Upper lobe of left lung (tissue), 6 donors: ENCODE measurements at regions not wholly inside any gene's neighbourhood (a gene's known extent, or its start where the extent isn't known, plus 50 kb on each side); places are given as distances from the start of the nearest gene placed in this dataset.

ENCODE experiments used
- ATAC-seq, 2 donors: fragments of 200-7000 bp; cut with Tn5 transposase; one replicate each; pipeline ENCODE4 v1.9.1; 2022; ENCODE audit warnings: mild to moderate bottlenecking in 2 of 2, moderate library complexity in 2 of 2; ENCODE audit not compliant: low FRiP score in 2 of 2
- DNase-seq, 2 donors: peaks; one replicate each; pipeline ENCODE4 v3.0.0-alpha.2; 2019 to 2020
- H3K27ac ChIP-seq, 4 donors: fragments of 200-600 bp; sonication (generic); one replicate each; pipeline ENCODE4 v1.5.1; 2016 to 2019
- H3K27me3 ChIP-seq, 4 donors: fragments of 200-600 bp; sonication (generic); one replicate each; pipeline ENCODE4 v1.5.1; 2017 to 2019
- H3K36me3 ChIP-seq, 4 donors: fragments of 200-600 bp; sonication (generic); one replicate each; pipeline ENCODE4 v1.5.1; 2016 to 2019
- H3K4me1 ChIP-seq, 4 donors: fragments of 200-600 bp; sonication (generic); one replicate each; pipeline ENCODE4 v1.5.1; 2018 to 2019
- H3K4me3 ChIP-seq, 4 donors: fragments of 200-600 bp; sonication (generic); one replicate each; pipeline ENCODE4 v1.5.1; 2017 to 2019; ENCODE audit warnings: mild to moderate bottlenecking in 2 of 4, moderate library complexity in 1 of 4
- H3K9me3 ChIP-seq, 4 donors: fragments of 200-600 bp; sonication (generic); one replicate each; pipeline ENCODE4 v1.5.1; 2018 to 2019
- EP300 ChIP-seq, 4 donors: sonication (generic); formaldehyde crosslinking; IDR thresholded peaks; one replicate each; pipeline ENCODE4 v1.5.1; 2017; ENCODE audit warnings: antibody characterized with exemption in 4 of 4, control low read depth in 2 of 4
- POLR2A ChIP-seq, 4 donors: fragments of 450-650 bp; IDR thresholded peaks; one replicate each; pipeline ENCODE4 v1.5.1; 2016 to 2017; ENCODE audit warnings: antibody characterized with exemption in 4 of 4, mild to moderate bottlenecking in 2 of 4
- POLR2AphosphoS5 ChIP-seq, 2 donors: sonication (generic); formaldehyde crosslinking; IDR thresholded peaks; one replicate each; pipeline ENCODE4 v1.5.1; 2017; ENCODE audit warnings: antibody characterized with exemption in 2 of 2
- WGBS, 2 donors: methylation state at CpG; one replicate each; pipeline ENCODE4 v1.1.5; 2017 to 2018; 5-methylcytosine and 5-hydroxymethylcytosine counted together
- TF ChIP-seq, protein P1 (sequence below), 6 experiments: fragments of 450-650 bp in 4 of 6; fragments of 200-600 bp in 2 of 6; sonication (generic) in 2 of 6; IDR thresholded peaks; one replicate each; pipeline ENCODE4 v1.5.1; 2016 to 2019; ENCODE audit warnings: antibody characterized with exemption in 6 of 6
- donor health status: DM: no; HTN: no; CAD: no; lungs with moderate emphysema.
- donor health status: DM: no; HTN: yes; CAD: no; lungs with severe emphysema.

DNA sequence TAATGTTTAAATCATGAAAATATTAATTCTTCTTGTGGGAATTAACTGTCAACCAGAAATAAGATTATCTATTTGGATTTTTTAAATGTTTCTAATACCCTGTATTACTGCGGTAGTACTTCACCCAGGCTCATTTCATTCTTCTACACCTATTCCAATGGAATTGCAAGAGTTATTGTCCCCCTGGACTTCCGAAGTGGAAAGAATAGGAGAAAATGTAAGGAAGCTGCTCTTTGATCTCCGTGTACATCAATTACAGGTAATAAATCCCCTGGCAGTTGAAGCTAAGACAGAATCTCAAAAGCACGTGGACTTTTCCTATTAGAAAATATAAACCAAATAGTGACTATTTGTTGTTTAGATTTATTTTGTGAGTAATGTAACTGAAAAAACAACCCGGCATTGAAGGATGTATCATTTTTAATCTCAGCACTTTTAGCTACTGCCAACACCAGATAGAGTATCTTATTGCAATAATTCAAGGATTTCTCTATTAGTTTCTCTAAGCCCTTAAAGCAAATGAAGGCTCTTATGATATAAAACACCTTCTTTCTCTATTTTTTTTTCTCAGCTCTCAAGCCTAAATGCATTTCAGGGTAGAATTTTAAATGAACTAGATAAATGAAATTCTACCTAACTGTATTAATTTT, 77.3 kb downstream of the MZT1 start:
- Histone ChIP-seq H3K4me1 (no peaks in the 10 kb centered on the region), H3K27me3 (no peaks in the 10 kb centered on the region), H3K36me3 (no peaks in the 10 kb centered on the region), H3K9me3 (no peaks in the 10 kb centered on the region), H3K27ac (no peak overlapping the region), H3K4me3 (no peak overlapping the region)
- no peak for ATAC-seq
- WGBS, 2 donors, result 67 to 69% methylated on average over 5 of the region's 5 CpGs
- TF ChIP-seq POLR2AphosphoS5 (IDR thresholded peaks at IDR 0.05) (no peak), EP300 (IDR thresholded peaks at IDR 0.05) (no peak), POLR2A (IDR thresholded peaks at IDR 0.05) (no peak)
- TF ChIP-seq, protein P1, sequence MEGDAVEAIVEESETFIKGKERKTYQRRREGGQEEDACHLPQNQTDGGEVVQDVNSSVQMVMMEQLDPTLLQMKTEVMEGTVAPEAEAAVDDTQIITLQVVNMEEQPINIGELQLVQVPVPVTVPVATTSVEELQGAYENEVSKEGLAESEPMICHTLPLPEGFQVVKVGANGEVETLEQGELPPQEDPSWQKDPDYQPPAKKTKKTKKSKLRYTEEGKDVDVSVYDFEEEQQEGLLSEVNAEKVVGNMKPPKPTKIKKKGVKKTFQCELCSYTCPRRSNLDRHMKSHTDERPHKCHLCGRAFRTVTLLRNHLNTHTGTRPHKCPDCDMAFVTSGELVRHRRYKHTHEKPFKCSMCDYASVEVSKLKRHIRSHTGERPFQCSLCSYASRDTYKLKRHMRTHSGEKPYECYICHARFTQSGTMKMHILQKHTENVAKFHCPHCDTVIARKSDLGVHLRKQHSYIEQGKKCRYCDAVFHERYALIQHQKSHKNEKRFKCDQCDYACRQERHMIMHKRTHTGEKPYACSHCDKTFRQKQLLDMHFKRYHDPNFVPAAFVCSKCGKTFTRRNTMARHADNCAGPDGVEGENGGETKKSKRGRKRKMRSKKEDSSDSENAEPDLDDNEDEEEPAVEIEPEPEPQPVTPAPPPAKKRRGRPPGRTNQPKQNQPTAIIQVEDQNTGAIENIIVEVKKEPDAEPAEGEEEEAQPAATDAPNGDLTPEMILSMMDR (IDR thresholded peaks at IDR 0.05), result no peak
- no peak for DNase-seq

- ATAC-seq (no peak), DNase-seq (no peak)
- WGBS, 2 donors, result 63 to 64% methylated on average over 8 of the region's 8 CpGs
- no peak overlapping the region for H3K27ac ChIP-seq
- H3K36me3 ChIP-seq, result no peaks in the 10 kb centered on the region
- peaks cover 0 to under 1% (median 0%) of the 10 kb centered on the region in 4 donors for H3K4me1 ChIP-seq
- TF ChIP-seq, protein P1 (IDR thresholded peaks at IDR 0.05), result no peak
- TF ChIP-seq POLR2A (IDR thresholded peaks at IDR 0.05) (no peak), EP300 (IDR thresholded peaks at IDR 0.05) (no peak), POLR2AphosphoS5 (IDR thresholded peaks at IDR 0.05) (no peak)
- H3K4me3 ChIP-seq, result no peak overlapping the region
- H3K27me3 ChIP-seq, result no peaks in the 10 kb centered on the region
- no peaks in the 10 kb centered on the region for H3K9me3 ChIP-seq
These were observed 78.8 kb downstream of the MZT1 start for GRCh38 chr13:72648513-72649065.

DNA sequence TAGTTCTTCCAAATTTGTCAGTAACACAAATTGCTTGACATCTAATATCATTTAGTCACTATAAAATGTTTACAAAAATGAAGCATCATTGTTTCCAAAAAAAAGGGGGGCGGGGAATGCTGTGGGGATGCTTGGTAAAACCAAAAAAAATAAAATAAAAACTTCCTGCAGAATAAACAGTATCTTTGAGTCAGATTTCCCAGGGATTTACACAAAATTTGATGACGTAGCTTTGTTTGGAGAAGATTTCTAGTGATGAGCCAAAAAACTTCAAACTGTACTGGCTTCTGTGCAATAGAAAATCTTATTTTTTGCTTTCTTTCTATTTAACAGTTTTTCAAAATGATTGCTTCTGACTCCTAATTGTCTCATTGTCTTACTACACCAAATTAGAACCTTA, 80.0 kb downstream of the MZT1 start:
- ATAC-seq (no peak), DNase-seq (no peak)
- H3K27me3 ChIP-seq, result no peaks in the 10 kb centered on the region
- no peak overlapping the region for H3K27ac ChIP-seq
- no peaks in the 10 kb centered on the region for H3K9me3 ChIP-seq
- H3K4me1 ChIP-seq, result peaks cover 0 to 5% (median 0%) of the 10 kb centered on the region in 4 donors
- no peak overlapping the region for H3K4me3 ChIP-seq
- no peak for TF ChIP-seq POLR2AphosphoS5 (IDR thresholded peaks at IDR 0.05)
- WGBS, 2 donors, result 65 to 77% methylated on average over 2 of the region's 2 CpGs
- no peaks in the 10 kb centered on the region for H3K36me3 ChIP-seq

DNA sequence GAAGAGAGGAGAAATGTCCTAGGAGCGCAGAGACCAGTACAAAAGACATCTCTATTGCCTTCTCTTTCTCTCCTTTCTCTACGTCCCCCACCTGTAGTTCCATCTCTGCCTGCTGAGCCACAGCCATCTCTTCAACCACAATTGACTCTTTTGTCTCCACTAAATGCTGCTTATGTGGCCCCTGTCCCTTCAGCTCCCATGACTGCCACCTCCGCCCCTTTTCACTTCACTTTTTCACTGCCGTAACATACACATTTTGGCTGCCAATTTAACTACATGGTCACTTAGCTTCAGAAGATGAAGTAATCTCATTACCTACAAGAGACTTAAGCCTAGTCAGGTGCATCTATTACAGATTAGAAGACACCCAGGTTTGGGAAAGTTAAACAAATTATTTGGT, 81.9 kb downstream of the MZT1 start:
- H3K9me3 ChIP-seq, result no peaks in the 10 kb centered on the region
- DNase-seq (no peak), ATAC-seq (no peak)
- H3K36me3 ChIP-seq, result no peaks in the 10 kb centered on the region
- peaks cover 0 to 5% (median 0%) of the 10 kb centered on the region in 4 donors for H3K4me1 ChIP-seq
- H3K4me3 ChIP-seq, result no peak overlapping the region
- TF ChIP-seq, protein P1 (IDR thresholded peaks at IDR 0.05), result no peak
- TF ChIP-seq POLR2A (IDR thresholded peaks at IDR 0.05) (no peak), EP300 (IDR thresholded peaks at IDR 0.05) (no peak), POLR2AphosphoS5 (IDR thresholded peaks at IDR 0.05) (no peak)
- H3K27ac ChIP-seq, result no peak overlapping the region
- no peaks in the 10 kb centered on the region for H3K27me3 ChIP-seq
- WGBS, 2 donors, result 91 to 94% methylated on average over 4 of the region's 4 CpGs

DNA sequence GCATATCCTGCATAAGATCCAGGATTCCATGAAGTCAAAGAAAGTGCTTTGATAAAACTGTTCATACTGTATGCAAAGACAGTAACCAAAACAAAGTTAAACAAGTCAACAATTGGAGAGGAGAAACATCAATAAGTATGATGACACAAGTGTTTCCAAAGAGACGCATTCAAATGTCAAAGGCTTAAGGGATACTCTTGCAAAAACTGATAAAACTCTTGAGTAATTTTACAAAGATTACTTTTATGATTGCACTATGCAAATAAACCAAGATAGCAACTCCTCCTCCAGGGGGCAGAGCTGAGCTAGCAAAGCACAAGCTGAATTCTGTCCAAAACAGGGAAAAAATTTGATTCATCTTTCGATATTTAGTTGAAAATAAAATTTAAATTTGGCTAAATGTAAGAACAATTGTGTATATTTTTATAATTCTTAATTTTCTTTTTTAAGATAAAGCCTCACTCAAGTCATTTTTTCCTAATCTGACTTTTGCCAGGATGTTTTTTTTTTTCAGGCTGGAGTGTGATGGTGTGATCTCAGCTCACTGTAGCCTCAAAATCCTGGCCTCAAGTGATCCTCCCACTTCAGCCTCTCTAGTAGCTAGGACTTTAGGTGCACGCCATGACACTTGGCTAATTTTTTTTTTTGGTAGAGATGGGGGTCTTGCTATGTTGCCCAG, 84.0 kb downstream of the MZT1 start:
- DNase-seq (peak in 1 of 2 donors; percentile 28), ATAC-seq (no peak)
- no peak overlapping the region for H3K27ac ChIP-seq
- TF ChIP-seq POLR2AphosphoS5 (IDR thresholded peaks at IDR 0.05), result no peak
- TF ChIP-seq, protein P1 (IDR thresholded peaks at IDR 0.05), result peak in 4 of 6 experiments; percentile 30 to 54 (median 41)
- H3K36me3 ChIP-seq, result no peaks in the 10 kb centered on the region
- WGBS, 2 donors, result 47 to 50% methylated on average over 3 of the region's 3 CpGs
- no peaks in the 10 kb centered on the region for H3K9me3 ChIP-seq
- peaks cover 0 to 5% (median 0%) of the 10 kb centered on the region in 4 donors for H3K4me1 ChIP-seq
- H3K27me3 ChIP-seq, result no peaks in the 10 kb centered on the region
- H3K4me3 ChIP-seq, result no peak overlapping the region
